HCT116 (cell line): ENCODE measurements at regions not wholly inside any gene's neighbourhood (a gene's known extent, or its start where the extent isn't known, plus 50 kb on each side); places are given as distances from the start of the nearest gene placed in this dataset.
"Not testable (repeated sequence)": the region's sequence is repeated elsewhere in the genome, so short reads cannot be mapped to it uniquely, and the experiment has no call there.

Experiments used
- ATAC-seq: fragments of 200-7000 bp; cut with Tn5 transposase; 2 replicates; pipeline ENCODE4 v1.9.1; 2020; ENCODE audit warnings: mild to moderate bottlenecking, moderate library complexity
- BruUV-seq: library from RNA; stranded (reverse); fragments of 400-500 nt; replicated peaks from 2 replicates; lab custom pipeline; 2021; lab: Mats Ljungman, UMichigan
- CTCF ChIA-PET: fragments of 300-600 bp; sonication (Branson Sonifier 250); formaldehyde crosslinking; loops from one replicate; lab custom pipeline; 2021; ENCODE audit warnings: antibody characterized with exemption; lab: Charles Lee
- POLR2A ChIA-PET: fragments of 300-600, 350-600 bp; sonication (Branson Sonifier 250); formaldehyde crosslinking; loops from one replicate; lab custom pipeline; 2021; ENCODE audit warnings: antibody characterized with exemption; lab: Charles Lee
- RAD21 ChIA-PET, 2 experiments: fragments of 300-600 bp; sonication (Branson Sonifier 250); formaldehyde crosslinking; loops; one replicate each; lab custom pipeline; 2023; ENCODE audit warnings: low total read pairs in 2 of 2; ENCODE audit not compliant: uncharacterized antibody in 2 of 2, unreplicated experiment in 2 of 2, low non-redundant PET in 1 of 2; lab: Charles Lee
- DNase-seq: peaks from one replicate; pipeline ENCODE4 v3.0.0-alpha.2; 2010; ENCODE audit warnings: low read depth, low spot score
- H2AFZ ChIP-seq: fragments of 200-600 bp; shearing (Covaris generic), sonication (generic); 2 replicates; pipeline ENCODE4 v1.6.1; 2017; ENCODE audit warnings: low read depth, mixed run types, mixed read lengths, antibody characterized with exemption, low read length; ENCODE audit not compliant: poor library complexity, severe bottlenecking
- H3K27ac ChIP-seq: 2 replicates; pipeline ENCODE4 v1.5.1; 2012; ENCODE audit warnings: low read depth, low read length
- H3K27me3 ChIP-seq: fragments of 200-600 bp; sonication (generic); 2 replicates; pipeline ENCODE4 v1.6.1; 2016; ENCODE audit warnings: mixed run types, low read length, mixed read lengths; ENCODE audit not compliant: insufficient read depth
- H3K36me3 ChIP-seq, 2 experiments: fragments of 200-500 bp in 1 of 2; fragments of 200-600 bp in 1 of 2; sonication (Bioruptor generic) in 1 of 2; sonication (generic) in 1 of 2; 2 replicates each; pipeline versions ENCODE4 v1.5.1 to v1.6.1; 2014 to 2016; ENCODE audit warnings: low read length in 2 of 2, inconsistent platforms in 1 of 2, mixed read lengths in 1 of 2, mixed run types in 1 of 2; ENCODE audit not compliant: insufficient read depth in 2 of 2, control insufficient read depth in 1 of 2
- H3K4me1 ChIP-seq, 2 experiments: fragments of 200-600 bp in 1 of 2; sonication (generic) in 1 of 2; 2 replicates each; pipeline versions ENCODE4 v1.5.1 to v1.6.1; 2012 to 2017; ENCODE audit warnings: low read length in 2 of 2, inconsistent platforms in 1 of 2, mild to moderate bottlenecking in 1 of 2, mixed read lengths in 1 of 2, mixed run types in 1 of 2, moderate library complexity in 1 of 2; ENCODE audit not compliant: insufficient read depth in 2 of 2, control insufficient read depth in 1 of 2
- H3K4me2 ChIP-seq: fragments of 200-600 bp; sonication (generic); 2 replicates; pipeline ENCODE4 v1.6.1; 2017; ENCODE audit warnings: mixed run types, low read length, mixed read lengths
- H3K4me3 ChIP-seq, 2 experiments: fragments of 200-600 bp in 1 of 2; sonication (generic) in 1 of 2; replicated peaks in 1 of 2; 2 replicates each; pipeline ENCODE4 v1.5.1; 2011 to 2016; ENCODE audit warnings: low read length in 2 of 2, control low read depth in 1 of 2, low read depth in 1 of 2, mild to moderate bottlenecking in 1 of 2, mixed read lengths in 1 of 2, mixed run types in 1 of 2
- H3K79me2 ChIP-seq: fragments of 200-600 bp; sonication (generic); 2 replicates; pipeline ENCODE4 v1.6.1; 2017; ENCODE audit warnings: mild to moderate bottlenecking, mixed run types, low read length, moderate library complexity, mixed read lengths; ENCODE audit not compliant: insufficient read depth
- H3K9ac ChIP-seq: fragments of 200-600 bp; sonication (generic); 2 replicates; pipeline ENCODE4 v1.6.1; 2016; ENCODE audit warnings: low read length, mixed read lengths
- H3K9me2 ChIP-seq: fragments of 200-600 bp; sonication (generic), shearing (Covaris generic); 2 replicates; pipeline ENCODE4 v1.6.1; 2017; ENCODE audit warnings: mixed run types, mild to moderate bottlenecking, moderate library complexity; ENCODE audit not compliant: insufficient read depth
- H3K9me3 ChIP-seq, 2 experiments: fragments of 200-500 bp in 1 of 2; fragments of 200-600 bp in 1 of 2; sonication (Bioruptor generic) in 1 of 2; sonication (generic) in 1 of 2; 2 replicates each; pipeline ENCODE4 v1.6.1; 2014 to 2017; ENCODE audit warnings: low read length in 2 of 2, mixed read lengths in 2 of 2, inconsistent platforms in 1 of 2, low read depth in 1 of 2, mild to moderate bottlenecking in 1 of 2, mixed run types in 1 of 2, moderate library complexity in 1 of 2; ENCODE audit not compliant: control insufficient read depth in 1 of 2, insufficient read depth in 1 of 2
- H4K20me1 ChIP-seq: fragments of 200-600 bp; sonication (generic), shearing (Covaris generic); 2 replicates; pipeline ENCODE4 v1.6.1; 2017; ENCODE audit warnings: mixed run types, mild to moderate bottlenecking, moderate library complexity; ENCODE audit not compliant: insufficient read depth
- CEBPB ChIP-seq: IDR thresholded peaks from 2 replicates; pipeline ENCODE4 v1.6.1; 2012; ENCODE audit warnings: low read depth
- EGR1 ChIP-seq: IDR thresholded peaks from 2 replicates; pipeline ENCODE4 v1.6.1; 2012; ENCODE audit warnings: low read depth
- JUND ChIP-seq: IDR thresholded peaks from 2 replicates; pipeline ENCODE4 v1.6.1; 2012
- POLR2A ChIP-seq: IDR thresholded peaks from 2 replicates; pipeline ENCODE4 v1.7.0; 2011; ENCODE audit warnings: borderline replicate concordance; ENCODE audit not compliant: insufficient read depth, insufficient read length; ENCODE audit errors: extremely low read depth
- POLR2AphosphoS5 ChIP-seq: IDR thresholded peaks from 2 replicates; pipeline ENCODE4 v1.6.1; 2011; ENCODE audit warnings: mild to moderate bottlenecking, low read depth, low read length, moderate library complexity
- RAD21 ChIP-seq: IDR thresholded peaks from 2 replicates; pipeline ENCODE4 v1.6.1; 2012; ENCODE audit warnings: low read depth, mild to moderate bottlenecking
- SIN3A ChIP-seq: IDR thresholded peaks from 2 replicates; pipeline ENCODE4 v1.6.1; 2012; ENCODE audit warnings: low read depth
- SRF ChIP-seq: IDR thresholded peaks from 2 replicates; pipeline ENCODE4 v1.6.1; 2012; ENCODE audit warnings: low read depth
- TCF7L2 ChIP-seq: IDR thresholded peaks from 2 replicates; pipeline ENCODE4 v1.7.0; 2011; ENCODE audit warnings: borderline replicate concordance, inconsistent platforms; ENCODE audit not compliant: insufficient read depth, insufficient read length; ENCODE audit errors: extremely low read depth
- ZFX ChIP-seq: fragments of 450-650 bp; IDR thresholded peaks from 2 replicates; pipeline ENCODE4 v1.6.1; 2017
- intact Hi-C: fragments of 100-400 bp; cut with micrococcal nuclease; formaldehyde crosslinking; loops from 2 replicates; pipeline ENCODE4 v1.10.0; 2022
- TF ChIP-seq, protein P1 (sequence below), 3 experiments: fragments of 200-600 bp in 1 of 3; sonication (generic) in 1 of 3; IDR thresholded peaks in 2 of 3; conservative IDR thresholded peaks in 1 of 3; 2 replicates each; pipeline ENCODE4 v1.5.1; 2012 to 2017; ENCODE audit warnings: low read depth in 2 of 3, low read length in 2 of 3, antibody characterized with exemption in 1 of 3, borderline replicate concordance in 1 of 3, control low read depth in 1 of 3, mild to moderate bottlenecking in 1 of 3, mixed read lengths in 1 of 3, mixed run types in 1 of 3, moderate library complexity in 1 of 3; ENCODE audit not compliant: insufficient read depth in 1 of 3
- TF ChIP-seq, protein P2 (sequence below): IDR thresholded peaks from 2 replicates; pipeline ENCODE4 v1.6.1; 2012
- TF ChIP-seq, protein P3 (sequence below): IDR thresholded peaks from 2 replicates; pipeline ENCODE4 v1.6.1; 2011; ENCODE audit warnings: mild to moderate bottlenecking, low read length, moderate library complexity; ENCODE audit not compliant: insufficient replicate concordance; ENCODE audit errors: extremely low read depth

DNA sequence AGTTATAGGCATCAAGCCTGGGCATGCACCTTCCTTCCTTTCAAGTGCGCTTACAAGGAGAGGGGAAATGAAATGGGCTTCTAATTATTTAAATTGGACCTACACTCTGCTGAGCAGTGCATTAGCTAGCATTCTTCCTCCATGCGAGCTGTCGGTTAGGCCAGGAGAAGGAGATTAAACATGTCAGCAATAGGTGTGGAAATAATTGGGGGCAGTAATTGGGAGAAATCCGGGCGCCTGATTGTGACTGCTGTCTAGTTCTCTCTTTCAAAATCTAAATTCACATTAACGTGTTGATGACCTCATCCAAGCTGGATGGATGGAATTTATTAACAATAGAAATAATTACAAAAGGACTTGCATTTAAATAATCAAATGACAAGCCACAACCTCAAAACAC, 86.2 kb upstream of the SEL1L start:
- Histone ChIP-seq H3K36me3 (no peaks in the 10 kb centered on the region), H3K4me2 (no peak overlapping the region), H3K79me2 (no peaks in the 10 kb centered on the region), H3K9me2 (no peaks in the 10 kb centered on the region), H4K20me1 (no peaks in the 10 kb centered on the region), H3K27ac (no peak overlapping the region), H3K9me3 (no peaks in the 10 kb centered on the region), H3K4me3 (no peak overlapping the region), H3K27me3 (no peaks in the 10 kb centered on the region), H3K4me1 (no peaks in the 10 kb centered on the region), H2AFZ (no peak overlapping the region), H3K9ac (no peak overlapping the region)
- ChIA-PET RAD21 (no interaction called here), CTCF (no interaction called here), POLR2A (no interaction called here)
- BruUV-seq, result no TSS peak
- intact Hi-C loops, result no loop called here
- TF ChIP-seq TCF7L2, result no peak
- TF ChIP-seq RAD21, result no peak
- TF ChIP-seq SIN3A, result no peak
- TF ChIP-seq ZFX, result no peak
- TF ChIP-seq POLR2A, result no peak
- TF ChIP-seq, protein P1, sequence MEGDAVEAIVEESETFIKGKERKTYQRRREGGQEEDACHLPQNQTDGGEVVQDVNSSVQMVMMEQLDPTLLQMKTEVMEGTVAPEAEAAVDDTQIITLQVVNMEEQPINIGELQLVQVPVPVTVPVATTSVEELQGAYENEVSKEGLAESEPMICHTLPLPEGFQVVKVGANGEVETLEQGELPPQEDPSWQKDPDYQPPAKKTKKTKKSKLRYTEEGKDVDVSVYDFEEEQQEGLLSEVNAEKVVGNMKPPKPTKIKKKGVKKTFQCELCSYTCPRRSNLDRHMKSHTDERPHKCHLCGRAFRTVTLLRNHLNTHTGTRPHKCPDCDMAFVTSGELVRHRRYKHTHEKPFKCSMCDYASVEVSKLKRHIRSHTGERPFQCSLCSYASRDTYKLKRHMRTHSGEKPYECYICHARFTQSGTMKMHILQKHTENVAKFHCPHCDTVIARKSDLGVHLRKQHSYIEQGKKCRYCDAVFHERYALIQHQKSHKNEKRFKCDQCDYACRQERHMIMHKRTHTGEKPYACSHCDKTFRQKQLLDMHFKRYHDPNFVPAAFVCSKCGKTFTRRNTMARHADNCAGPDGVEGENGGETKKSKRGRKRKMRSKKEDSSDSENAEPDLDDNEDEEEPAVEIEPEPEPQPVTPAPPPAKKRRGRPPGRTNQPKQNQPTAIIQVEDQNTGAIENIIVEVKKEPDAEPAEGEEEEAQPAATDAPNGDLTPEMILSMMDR (IDR thresholded peaks at IDR 0.05 in 2 of 3, conservative IDR thresholded peaks at IDR 0.05 in 1 of 3; ENCODE audit: borderline replicate concordance in 1 of 3, insufficient read depth in 1 of 3, low read depth in 2 of 3, low read length in 2 of 3), result no peak
- TF ChIP-seq POLR2AphosphoS5, result no peak
- TF ChIP-seq SRF, result no peak
- TF ChIP-seq CEBPB, result no peak
- TF ChIP-seq EGR1, result no peak
- TF ChIP-seq, protein P2, sequence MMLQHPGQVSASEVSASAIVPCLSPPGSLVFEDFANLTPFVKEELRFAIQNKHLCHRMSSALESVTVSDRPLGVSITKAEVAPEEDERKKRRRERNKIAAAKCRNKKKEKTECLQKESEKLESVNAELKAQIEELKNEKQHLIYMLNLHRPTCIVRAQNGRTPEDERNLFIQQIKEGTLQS, result no peak
- TF ChIP-seq, protein P3, sequence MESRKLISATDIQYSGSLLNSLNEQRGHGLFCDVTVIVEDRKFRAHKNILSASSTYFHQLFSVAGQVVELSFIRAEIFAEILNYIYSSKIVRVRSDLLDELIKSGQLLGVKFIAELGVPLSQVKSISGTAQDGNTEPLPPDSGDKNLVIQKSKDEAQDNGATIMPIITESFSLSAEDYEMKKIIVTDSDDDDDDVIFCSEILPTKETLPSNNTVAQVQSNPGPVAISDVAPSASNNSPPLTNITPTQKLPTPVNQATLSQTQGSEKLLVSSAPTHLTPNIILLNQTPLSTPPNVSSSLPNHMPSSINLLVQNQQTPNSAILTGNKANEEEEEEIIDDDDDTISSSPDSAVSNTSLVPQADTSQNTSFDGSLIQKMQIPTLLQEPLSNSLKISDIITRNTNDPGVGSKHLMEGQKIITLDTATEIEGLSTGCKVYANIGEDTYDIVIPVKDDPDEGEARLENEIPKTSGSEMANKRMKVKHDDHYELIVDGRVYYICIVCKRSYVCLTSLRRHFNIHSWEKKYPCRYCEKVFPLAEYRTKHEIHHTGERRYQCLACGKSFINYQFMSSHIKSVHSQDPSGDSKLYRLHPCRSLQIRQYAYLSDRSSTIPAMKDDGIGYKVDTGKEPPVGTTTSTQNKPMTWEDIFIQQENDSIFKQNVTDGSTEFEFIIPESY, result no peak
- TF ChIP-seq JUND, result no peak
- ATAC-seq (no peak), DNase-seq (no peak)

DNA sequence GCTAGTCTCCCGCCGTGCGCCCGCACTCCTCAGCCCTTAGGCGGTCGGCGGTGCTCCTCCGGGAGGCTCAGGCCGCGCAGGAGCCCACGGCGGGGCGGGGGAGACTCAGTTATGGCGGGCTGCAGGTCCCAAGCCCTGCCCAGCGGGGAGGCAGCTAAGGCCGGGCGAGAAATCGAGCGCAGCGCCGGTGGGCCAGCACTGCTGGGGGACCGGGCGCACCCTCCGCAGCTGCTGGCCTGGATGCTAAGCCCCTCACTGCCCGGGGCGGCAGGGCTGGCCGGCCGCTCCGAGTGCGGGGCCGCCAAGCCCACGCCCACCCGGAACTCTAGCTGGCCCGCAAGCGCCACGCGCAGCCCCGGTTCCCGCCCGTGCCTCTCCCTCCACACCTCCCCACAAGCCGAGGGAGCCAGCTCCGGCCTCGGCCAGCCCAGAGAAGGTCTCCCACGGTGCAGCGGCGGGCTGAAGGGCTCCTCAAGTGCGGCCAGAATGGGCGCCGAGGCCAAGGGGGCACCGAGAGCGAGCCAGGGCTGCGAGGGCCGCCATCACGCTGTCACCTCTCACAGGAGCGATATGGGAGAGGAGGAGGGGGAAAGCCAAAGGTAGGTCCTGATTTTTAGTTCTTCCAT, 90.2 kb upstream of the SEL1L start:
- POLR2A ChIA-PET, H4K20me1 ChIP-seq, H3K27me3 ChIP-seq, H3K9me2 ChIP-seq, H2AFZ ChIP-seq, CTCF ChIA-PET, DNase-seq, intact Hi-C loops, H3K27ac ChIP-seq, H3K36me3 ChIP-seq, H3K9me3 ChIP-seq, H3K4me3 ChIP-seq, ATAC-seq, H3K79me2 ChIP-seq, H3K4me1 ChIP-seq, RAD21 ChIA-PET, H3K9ac ChIP-seq, H3K4me2 ChIP-seq, BruUV-seq: not testable (repeated sequence)
